ENCODE measurements at regions not wholly inside any gene's neighbourhood (a gene's known extent, or its start where the extent isn't known, plus 50 kb on each side); places are given as distances from the start of the nearest gene placed in this dataset.

DNA sequence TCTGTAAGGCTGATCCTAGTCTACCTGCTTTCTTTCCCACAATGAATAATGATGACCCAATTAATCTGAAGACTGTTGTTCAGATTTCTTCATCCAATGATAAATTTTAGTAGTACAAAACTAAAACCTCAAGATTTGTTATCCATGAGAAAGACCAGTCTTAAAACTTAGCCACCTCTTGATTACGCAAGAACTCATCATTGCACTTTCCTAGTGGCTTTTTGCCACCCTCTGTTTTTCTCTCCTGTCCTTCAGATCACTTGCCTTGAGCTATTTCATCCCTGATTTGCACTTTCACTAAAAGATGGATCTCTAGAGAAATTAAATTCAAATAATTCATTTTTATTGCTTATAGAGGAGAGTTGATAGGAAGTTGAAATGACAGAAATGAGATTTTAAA, 142.7 kb upstream of the RBMS3 start:
- Histone ChIP-seq H3K9ac (ENCODE audit: insufficient read depth, low read length, poor library complexity, severe bottlenecking) (no peak overlapping the region), H3K79me2 (ENCODE audit: insufficient read depth, low read length) (no peaks in the 10 kb centered on the region), H3K9me3 (replicated peaks in 1 of 2; ENCODE audit: control insufficient read depth in 1 of 2, insufficient read depth in 1 of 2, low read length in 2 of 2) (no peaks in the 10 kb centered on the region), H4K20me1 (ENCODE audit: insufficient read depth, low read length) (no peaks in the 10 kb centered on the region), H3K4me2 (replicated peaks; ENCODE audit: extremely low read depth, low read length, poor library complexity, severe bottlenecking) (no peak overlapping the region), H3K36me3 (replicated peaks in 1 of 2; ENCODE audit: control insufficient read depth in 1 of 2, insufficient read depth in 2 of 2, low read length in 2 of 2) (no peaks in the 10 kb centered on the region), H3K4me3 (replicated peaks in 1 of 3; ENCODE audit: low read depth in 2 of 3, low read length in 3 of 3) (no peak overlapping the region), H3K4me1 (ENCODE audit: control insufficient read depth in 1 of 2, insufficient read depth in 2 of 2, low read length in 2 of 2) (no peaks in the 10 kb centered on the region), H3K27me3 (ENCODE audit: control insufficient read depth in 2 of 2, insufficient read depth in 2 of 2, low read length in 2 of 2) (no peaks in the 10 kb centered on the region), H3K27ac (ENCODE audit: low read depth in 1 of 2, low read length in 2 of 2) (no peak overlapping the region), H2AFZ (ENCODE audit: insufficient read depth, low read depth, low read length, poor library complexity, severe bottlenecking) (no peak overlapping the region)
- Mint-ChIP-seq H3K4me1 (no peaks in the 10 kb centered on the region), H3K27ac (no peak overlapping the region), H3K4me3 (no peak overlapping the region), H3K9me3 (no peaks in the 10 kb centered on the region), H3K36me3 (no peaks in the 10 kb centered on the region), H3K27me3 (ENCODE audit: low read depth in 3 of 3) (no peaks in the 10 kb centered on the region)
- intact Hi-C loops (cut with micrococcal nuclease), result no loop called here
- TF ChIP-seq, protein P1, sequence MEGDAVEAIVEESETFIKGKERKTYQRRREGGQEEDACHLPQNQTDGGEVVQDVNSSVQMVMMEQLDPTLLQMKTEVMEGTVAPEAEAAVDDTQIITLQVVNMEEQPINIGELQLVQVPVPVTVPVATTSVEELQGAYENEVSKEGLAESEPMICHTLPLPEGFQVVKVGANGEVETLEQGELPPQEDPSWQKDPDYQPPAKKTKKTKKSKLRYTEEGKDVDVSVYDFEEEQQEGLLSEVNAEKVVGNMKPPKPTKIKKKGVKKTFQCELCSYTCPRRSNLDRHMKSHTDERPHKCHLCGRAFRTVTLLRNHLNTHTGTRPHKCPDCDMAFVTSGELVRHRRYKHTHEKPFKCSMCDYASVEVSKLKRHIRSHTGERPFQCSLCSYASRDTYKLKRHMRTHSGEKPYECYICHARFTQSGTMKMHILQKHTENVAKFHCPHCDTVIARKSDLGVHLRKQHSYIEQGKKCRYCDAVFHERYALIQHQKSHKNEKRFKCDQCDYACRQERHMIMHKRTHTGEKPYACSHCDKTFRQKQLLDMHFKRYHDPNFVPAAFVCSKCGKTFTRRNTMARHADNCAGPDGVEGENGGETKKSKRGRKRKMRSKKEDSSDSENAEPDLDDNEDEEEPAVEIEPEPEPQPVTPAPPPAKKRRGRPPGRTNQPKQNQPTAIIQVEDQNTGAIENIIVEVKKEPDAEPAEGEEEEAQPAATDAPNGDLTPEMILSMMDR (IDR thresholded peaks at IDR 0.05), result no peak
- 100% methylated on average over 1 of the region's 1 CpG for WGBS (ENCODE audit: insufficient coverage)
- DNase-seq, result no peak

DNA sequence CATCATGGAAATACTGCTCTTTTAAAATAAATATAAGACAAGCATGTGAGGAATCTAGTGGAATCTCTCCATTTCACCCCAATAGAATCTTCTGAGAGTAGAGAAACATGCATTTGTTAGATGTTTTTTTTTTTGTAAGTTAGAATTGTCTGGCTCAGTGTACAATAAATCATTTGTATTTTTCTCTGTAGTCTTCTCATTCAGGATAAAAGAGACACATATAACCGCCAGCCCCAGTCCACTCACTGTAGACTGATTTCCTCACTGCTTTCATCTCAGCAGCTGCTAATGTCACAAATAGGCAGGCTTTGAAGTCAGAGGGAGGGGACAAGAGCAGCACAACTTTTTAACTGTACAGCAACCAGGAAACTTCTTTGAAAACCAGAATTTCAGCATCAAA, 140.2 kb upstream of the RBMS3 start:
- Histone ChIP-seq H2AFZ (ENCODE audit: insufficient read depth, low read depth, low read length, poor library complexity, severe bottlenecking) (no peak overlapping the region), H3K4me2 (replicated peaks; ENCODE audit: extremely low read depth, low read length, poor library complexity, severe bottlenecking) (no peak overlapping the region), H3K27ac (ENCODE audit: low read depth in 1 of 2, low read length in 2 of 2) (no peak overlapping the region), H3K36me3 (replicated peaks in 1 of 2; ENCODE audit: control insufficient read depth in 1 of 2, insufficient read depth in 2 of 2, low read length in 2 of 2) (no peaks in the 10 kb centered on the region), H3K4me3 (replicated peaks in 1 of 3; ENCODE audit: low read depth in 2 of 3, low read length in 3 of 3) (no peak overlapping the region), H3K9me3 (replicated peaks in 1 of 2; ENCODE audit: control insufficient read depth in 1 of 2, insufficient read depth in 1 of 2, low read length in 2 of 2) (no peaks in the 10 kb centered on the region), H3K79me2 (ENCODE audit: insufficient read depth, low read length) (no peaks in the 10 kb centered on the region), H3K27me3 (ENCODE audit: control insufficient read depth in 2 of 2, insufficient read depth in 2 of 2, low read length in 2 of 2) (no peaks in the 10 kb centered on the region), H3K4me1 (ENCODE audit: control insufficient read depth in 1 of 2, insufficient read depth in 2 of 2, low read length in 2 of 2) (no peaks in the 10 kb centered on the region), H3K9ac (ENCODE audit: insufficient read depth, low read length, poor library complexity, severe bottlenecking) (no peak overlapping the region), H4K20me1 (ENCODE audit: insufficient read depth, low read length) (no peaks in the 10 kb centered on the region)
- Mint-ChIP-seq H3K9me3 (no peaks in the 10 kb centered on the region), H3K4me3 (no peak overlapping the region), H3K27ac (no peak overlapping the region), H3K36me3 (no peaks in the 10 kb centered on the region), H3K4me1 (no peaks in the 10 kb centered on the region), H3K27me3 (ENCODE audit: low read depth in 3 of 3) (no peaks in the 10 kb centered on the region)
- DNase-seq, result no peak
- TF ChIP-seq, protein P1 (IDR thresholded peaks at IDR 0.05), result no peak
- intact Hi-C loops (cut with micrococcal nuclease), result no loop called here
- no CpG with 5 or more reads among the region's 1 CpG for WGBS (ENCODE audit: insufficient coverage)

Measured in CD14-positive monocyte (primary cell).